ENCODE measurements at regions not wholly inside any gene's neighbourhood (a gene's known extent, or its start where the extent isn't known, plus 50 kb on each side); places are given as distances from the start of the nearest gene placed in this dataset.
"Not testable (repeated sequence)": the region's sequence is repeated elsewhere in the genome, so short reads cannot be mapped to it uniquely, and the experiment has no call there.

DNA sequence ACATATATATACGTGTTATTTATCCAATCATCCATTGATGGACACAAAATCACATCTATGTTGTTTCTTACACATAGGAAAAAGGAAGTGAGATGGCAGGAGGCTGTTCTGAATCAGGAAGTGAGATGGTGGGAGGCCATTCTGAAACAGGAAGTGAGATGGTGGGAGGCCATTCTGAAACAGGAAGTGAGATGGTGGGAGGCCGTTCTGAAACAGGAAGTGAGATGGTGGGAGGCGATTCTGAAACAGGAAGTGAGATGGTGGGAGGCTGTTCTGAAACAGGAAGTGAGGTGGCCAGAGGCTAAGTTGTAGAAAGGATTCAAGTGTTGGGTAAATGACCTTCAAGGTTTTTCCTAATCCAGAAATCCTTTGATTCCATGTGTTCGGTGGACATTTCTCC, 921.5 kb downstream of the TYW1 start:
- no peak for DNase-seq

DNA sequence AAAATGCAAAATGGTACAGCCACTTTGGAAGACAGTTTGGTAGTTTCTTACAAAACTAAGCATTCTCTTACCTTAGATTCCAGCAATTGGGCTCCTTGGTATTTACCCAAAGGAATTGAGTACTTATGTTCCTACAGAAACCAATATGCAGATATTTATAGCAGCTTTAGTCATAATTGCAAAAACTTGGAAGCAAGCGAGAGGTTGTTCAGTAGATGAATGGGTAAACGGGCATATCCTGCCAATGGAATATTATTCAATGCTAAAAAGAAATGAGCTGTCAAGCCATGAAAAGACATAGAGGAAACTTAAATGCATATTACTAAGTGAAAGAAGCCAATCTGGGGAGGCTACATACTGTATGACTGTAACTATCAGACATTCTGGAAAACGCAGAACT, 926.7 kb downstream of the TYW1 start:
- DNase-seq: no peak

DNA sequence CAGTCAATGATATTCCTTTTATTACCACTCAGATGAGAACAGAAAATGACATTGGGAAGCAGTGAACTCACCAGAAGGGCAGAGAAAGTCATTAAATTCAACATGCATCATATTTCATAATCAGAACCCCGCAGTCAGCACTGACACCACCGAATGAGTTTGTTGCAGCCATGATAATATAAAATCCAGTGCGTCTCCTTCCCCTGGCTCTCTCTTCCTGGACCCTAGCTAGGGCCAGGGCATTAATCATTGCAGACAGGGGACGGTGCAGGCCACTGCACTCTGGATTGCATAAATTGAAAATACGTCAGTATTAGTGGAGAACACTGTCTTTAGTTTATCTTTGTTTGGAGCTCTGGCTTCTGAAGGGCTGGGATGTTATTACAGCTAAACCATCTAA, 931.5 kb downstream of the TYW1 start:
- DNase-seq: no peak

DNA sequence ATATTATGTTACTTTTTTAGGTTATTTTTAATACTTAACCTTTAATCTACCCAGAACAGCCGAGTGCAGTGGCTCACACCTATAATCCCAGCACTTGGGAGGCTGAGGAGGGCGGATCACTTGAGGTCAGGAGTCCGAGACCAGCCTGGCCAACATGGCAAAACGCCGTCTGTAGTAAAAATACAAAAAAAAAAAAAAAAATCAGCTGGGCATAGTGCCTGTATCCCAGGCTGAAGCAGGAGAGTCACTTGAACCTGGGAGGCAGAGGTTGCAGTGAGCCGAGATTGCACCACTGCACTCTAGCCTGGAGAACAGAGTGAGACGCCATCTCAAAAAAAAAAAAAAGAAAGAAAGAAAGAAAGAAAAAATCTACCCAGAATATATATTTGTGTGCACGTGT, 939.8 kb downstream of the TYW1 start:
- DNase-seq: not testable (repeated sequence)

DNA sequence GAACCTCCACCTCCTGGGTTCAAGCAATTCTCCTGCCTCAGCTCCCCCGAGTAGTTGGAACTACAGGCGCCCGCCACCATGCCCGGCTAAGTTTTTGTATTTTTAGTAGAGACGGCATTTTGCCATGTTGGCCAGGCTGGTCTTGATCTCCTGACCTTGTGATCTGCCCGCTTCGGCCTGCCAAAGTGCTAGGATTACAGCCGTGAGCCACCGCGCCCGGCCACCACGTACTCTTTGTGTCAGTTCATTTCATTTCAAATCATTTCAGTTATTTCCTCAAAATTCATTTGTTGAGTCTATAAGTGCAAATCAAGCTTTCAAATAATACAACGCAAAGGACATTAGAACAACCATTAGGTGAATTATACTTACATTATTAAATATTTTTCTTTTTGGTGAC, 943.8 kb downstream of the TYW1 start:
- DNase-seq: no peak

DNA sequence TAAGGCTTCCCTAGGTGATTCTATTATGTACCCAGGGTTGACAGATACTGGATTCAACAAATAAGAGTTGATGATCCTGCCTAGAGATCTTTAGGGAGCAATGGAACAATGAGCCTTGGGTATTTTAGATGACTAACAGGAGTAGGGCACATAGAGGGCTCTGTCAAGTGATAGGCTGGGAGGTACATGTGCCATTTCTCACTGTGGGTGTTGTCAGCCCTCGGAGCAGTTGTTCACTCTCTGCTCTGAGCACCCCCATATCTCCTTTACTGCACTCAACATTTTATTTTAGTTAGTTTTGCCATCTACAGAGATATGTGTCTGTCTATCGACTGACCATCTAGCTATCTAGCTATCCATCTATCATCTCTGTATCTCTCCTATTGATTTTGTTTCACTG, 950.6 kb downstream of the TYW1 start:
- no peak for DNase-seq

DNA sequence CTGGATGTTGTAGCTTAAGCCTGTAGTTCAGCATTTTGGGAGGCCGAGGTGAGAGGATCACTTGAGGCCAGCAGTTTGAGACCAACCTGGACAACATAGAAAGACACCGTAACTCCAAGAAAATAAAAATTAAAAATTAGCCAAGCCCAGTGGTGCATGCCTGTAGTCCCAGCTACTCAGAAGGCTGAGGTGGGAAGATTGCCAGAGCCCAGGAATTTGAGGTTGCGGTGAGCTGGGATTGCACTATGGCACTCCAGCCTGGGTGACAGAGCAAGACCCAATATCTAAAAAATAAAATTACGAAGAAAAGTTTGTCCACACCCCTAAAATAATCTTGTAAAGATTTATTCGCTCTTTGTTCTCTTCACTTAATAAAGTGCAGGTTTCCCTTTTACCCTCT, 951.0 kb downstream of the TYW1 start:
- DNase-seq: no peak

DNA sequence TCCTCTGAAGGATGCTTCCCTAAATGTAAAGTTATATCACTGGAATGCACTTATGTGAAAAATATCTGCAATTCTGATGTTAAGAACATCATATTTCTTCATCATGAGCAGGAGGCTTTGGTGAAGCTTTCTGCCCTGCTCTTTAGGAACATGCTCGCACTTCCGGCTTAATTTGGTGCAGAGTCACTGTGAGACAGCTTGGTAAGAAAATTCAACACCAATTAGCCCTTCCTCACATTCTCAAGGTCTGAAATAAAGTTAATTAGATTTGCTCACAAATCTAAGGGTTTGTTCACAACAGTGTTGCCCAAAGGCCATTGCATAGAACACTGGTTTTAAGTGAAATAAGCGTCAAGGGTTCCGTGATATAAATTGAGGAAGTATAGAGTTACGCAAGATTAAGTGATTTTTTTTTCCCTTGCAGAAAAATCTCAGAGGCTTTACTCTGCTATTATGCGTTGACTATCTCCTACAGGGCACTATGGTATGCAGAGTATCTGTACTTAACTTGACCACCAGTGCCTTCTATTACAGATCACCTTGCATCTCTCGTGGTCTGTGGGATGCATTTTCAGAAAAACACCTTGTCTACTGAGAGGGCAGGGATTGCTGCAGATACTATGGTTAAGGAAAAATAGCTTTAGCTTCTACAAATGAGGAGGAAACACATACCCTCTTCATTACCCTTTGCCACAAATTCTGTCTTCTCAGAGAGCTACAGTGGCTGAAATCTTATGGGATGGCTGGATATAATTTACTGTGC, 953.9 kb downstream of the TYW1 start:
- no peak for DNase-seq

DNA sequence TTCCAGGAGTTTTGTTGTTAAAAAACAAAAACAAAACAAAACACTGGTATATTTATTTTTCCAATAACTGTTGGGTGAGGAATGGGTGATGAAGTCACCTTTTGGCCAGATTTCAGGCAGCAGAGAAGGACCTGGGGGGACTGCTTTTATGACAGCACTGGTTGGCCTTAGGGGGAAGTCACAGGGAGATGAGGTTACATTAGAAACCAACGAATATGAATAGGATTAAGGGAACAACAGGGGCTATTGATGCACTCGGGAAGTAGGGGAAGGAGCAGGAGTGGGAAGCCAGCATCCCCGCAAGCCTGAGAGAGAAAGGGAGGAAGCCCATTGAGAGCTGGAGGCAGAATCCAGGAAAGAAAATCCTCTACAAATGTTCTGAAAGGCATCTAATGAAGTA, 958.4 kb downstream of the TYW1 start:
- DNase-seq: no peak

DNA sequence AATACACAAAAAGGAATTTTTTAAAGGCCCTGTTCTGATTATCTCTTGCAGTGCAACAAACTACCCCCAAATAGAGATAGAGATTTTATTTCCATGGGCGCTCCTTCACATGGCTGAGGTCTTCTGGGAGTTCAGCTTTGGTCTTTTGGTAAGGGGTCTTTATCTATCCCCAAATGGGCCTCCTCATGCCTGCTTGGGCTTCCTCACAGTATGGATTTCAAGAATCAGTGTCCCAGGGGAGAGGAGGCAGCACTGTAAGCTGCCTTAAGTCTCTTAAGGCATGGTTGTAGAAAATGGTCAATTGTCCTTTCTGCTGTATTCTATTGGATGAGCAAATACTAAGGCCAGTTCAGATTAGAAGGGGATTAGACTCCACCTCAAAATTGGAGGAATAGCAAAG, 966.2 kb downstream of the TYW1 start:
- no peak for DNase-seq

DNA sequence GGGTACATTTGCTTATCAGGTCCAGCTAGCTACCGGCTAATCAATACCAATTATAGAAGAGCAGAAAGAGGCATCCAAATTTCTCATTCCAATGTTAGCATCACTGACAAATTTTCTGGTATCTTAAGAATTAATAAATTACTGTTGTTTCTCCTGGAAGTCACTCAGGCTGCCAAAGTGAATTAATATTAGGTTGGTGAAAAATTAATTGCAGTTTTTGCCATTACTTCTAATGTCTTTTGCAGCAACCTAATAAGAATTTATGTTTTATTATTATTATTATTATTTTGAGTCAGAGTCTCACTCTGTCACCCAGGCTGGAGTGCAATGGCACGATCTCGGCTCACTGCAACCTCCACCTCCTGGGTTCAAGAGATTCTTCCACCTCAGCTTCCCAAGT, 979.9 kb downstream of the TYW1 start:
- DNase-seq: no peak

DNA sequence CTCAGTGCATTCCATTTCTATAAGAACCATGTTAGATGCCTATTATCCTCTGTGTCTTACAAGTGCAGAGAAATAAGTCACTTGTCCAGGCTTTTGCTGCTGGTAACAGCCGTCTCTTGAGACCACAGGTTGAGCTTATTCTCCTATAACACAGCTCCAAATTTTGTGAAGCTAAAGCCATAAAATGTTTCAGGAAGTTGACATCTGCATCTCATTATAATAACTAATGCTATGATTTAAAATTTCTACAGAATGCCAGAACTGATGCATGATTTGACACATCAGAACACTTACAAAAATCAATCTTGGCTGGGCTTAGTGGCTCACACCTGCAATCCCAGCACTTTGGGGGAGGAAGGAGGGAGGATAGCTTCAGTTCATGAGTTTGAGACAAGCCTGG, 986.9 kb downstream of the TYW1 start:
- no peak for DNase-seq

DNA sequence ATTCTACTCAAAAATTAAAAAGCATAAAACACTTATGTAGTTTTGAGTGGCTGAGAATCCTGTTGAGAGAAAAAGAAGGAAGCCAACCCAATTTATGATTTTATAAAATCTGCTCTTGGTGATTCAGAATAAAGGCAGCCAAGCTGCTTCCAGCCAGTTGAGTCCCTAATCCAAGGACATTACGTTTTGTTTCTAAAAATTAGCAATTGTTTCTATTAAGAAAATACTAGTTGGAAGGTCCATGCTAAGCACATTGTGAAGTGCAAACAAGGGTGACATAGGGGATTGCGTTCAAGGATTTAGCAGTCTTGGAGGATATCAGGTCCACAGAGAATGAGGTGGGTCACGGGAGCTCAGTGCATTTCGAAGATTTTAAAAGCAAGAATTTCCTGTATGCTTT, 987.7 kb downstream of the TYW1 start:
- no peak for DNase-seq

DNA sequence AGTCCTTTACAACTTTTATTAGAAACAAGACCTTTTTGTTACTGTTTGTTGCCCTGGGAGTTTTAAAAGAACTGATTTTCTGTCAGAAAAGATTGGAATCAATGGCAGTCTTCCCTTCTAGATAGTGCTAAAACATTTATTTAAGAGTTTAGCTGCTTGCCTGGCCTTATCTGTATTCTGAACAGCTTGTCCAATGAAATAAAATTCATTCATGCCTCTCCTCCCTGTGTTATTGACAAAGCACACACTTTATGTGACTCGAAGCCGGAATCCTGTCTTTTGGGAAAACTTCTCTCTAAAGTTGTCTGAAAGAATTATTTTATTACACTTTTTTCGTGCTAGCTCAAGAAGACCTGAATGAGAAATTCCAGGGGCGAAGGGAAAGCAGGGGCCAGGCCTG, 992.5 kb downstream of the TYW1 start:
- no peak for DNase-seq

DNA sequence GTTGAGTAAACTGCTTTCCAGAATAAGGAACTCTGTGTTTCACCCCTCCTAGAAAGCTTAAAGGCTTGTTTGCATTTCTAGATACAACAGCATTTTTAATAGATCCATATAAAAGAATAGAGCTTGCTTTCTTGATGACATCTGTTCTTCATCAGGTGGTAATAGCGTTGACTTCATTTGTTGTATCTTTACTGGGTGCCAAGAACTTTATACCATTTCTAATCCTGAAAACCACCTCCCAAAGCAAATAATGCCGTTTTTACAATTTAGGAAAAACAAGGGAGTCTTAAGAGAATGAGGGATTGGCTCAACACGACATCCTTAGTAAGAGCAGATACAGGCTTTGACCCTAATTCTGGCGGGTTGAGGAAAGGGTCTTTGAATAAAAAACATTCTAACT, 993.4 kb downstream of the TYW1 start:
- DNase-seq: no peak

DNA sequence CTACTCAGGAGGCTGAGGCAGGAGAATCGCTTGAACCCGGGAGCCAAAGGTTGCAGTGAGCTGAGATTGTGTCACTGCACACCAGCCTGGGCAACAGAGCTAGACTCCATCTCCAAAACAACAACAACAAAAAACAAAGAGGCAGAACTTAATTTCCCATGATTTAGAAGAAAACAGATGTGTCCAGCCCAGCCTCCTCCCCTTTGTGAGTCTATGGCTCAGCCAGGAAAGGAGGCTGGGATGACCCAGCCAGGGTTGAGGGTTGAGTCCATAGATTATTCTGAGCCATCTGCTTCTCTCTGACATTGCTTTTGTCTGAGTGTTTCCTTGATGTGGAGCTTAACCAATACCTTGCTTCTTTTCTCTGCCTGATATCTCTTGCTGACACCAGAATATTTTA, 994.1 kb downstream of the TYW1 start:
- DNase-seq: no peak

DNA sequence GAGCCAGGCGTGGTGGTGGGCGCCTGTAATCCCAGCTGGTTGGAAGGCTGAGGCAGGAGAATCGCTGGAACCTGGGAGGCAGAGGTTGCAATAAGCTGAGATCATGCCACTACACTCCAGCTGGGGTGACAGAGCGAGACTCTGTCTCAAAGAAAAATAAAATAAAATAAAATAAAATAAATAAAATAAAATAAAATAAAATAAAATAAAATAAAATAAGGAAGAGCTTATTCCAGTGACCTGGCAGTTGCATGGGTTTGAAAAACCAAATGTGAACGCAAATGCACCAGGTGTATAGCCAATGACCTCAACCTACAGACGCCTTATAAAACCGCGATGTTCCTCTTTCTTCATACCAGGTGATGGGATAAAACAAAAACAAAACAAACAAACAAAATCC, 995.7 kb downstream of the TYW1 start:
- DNase-seq: no peak

DNA sequence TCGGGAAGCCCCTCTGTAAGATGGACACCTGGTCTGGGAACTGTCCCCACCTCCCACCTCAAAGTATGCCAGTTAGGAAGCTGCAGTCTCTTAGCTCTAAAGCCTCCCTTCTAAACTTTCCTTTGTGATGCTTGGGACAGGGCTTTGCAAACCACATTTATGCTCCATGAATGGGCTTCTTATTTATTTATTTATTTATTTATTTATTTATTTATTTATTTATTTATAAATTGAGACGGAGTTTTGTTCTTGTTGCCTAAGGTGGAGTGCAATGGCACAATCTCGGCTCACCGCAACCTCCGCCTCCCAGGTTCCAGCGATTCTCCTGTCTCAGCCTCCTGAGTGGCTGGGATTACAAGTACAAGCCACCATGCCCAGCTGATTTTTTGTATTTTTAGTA, 1009.4 kb downstream of the TYW1 start:
- no peak for DNase-seq

DNA sequence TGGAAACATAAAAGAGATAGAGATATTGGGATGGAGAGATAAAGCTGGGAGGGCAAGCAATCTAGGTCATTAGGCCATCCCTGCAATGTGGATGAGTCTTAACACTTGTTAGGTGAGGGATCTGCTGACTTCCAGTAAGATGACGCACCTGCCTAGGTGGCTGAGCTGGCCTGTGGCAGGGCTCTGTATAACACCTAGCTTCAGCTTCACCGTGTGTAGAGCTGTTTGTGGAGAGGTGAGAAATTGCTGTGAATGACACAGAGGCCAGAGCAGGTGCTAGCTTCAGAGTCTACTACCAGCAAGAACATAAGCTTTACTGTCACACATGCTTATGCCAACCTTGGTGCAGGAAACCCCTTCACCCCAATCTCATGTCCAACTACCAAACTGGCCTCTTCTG, 1010.0 kb downstream of the TYW1 start:
- DNase-seq: no peak

DNA sequence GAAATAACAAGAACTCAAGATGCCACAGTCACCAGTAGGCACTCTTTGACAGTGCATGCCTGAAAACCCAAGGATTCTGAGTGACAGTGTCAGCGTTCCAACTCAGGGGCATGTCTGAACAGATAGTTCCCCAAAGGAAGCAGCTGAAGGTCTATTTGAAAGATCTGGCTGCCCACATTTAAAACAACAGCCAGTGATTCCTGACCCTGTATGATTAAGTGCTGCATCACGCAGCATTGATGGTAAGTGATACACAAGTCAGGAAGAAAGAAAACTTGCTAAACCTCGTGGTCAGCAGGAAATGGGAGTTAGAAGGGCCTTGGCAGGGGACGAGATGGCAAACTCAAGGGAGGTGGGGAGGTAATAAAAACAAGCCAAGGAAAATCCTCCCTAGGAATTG, 1013.1 kb downstream of the TYW1 start:
- no peak for DNase-seq

DNA sequence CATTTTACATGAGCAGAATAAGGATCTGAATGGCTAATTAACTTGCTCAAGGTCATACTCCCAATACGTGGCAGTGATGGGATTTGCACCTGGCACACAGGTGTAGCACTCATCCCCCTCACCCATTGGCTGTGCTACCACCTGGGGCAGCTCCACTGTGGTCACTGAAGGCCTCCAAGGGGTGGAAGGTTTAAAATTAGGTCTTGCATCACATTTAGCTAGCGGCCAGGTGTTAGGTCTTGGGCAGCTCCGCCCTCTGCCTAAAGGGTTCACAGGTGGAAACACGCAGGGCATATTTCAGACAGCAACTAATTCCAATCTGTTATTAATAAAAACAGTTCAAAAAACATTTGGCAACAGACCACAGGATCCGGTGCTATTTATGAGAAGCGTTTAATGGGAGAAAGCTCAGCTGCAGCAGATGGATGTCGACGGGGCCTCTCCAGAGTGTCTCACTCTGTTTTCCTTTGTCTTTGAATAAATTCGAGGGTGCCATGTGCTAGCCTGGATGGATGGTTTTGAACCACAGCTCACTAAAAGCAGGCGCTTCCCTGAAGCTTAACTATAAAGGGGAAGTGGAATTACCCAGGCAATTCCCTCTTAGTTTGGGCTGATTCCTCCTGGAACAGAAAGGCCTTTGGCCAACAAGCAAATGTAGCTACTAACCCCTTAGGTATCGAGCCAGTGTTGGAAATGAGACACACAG, 1017.6 kb downstream of the TYW1 start:
- DNase-seq: no peak

DNA sequence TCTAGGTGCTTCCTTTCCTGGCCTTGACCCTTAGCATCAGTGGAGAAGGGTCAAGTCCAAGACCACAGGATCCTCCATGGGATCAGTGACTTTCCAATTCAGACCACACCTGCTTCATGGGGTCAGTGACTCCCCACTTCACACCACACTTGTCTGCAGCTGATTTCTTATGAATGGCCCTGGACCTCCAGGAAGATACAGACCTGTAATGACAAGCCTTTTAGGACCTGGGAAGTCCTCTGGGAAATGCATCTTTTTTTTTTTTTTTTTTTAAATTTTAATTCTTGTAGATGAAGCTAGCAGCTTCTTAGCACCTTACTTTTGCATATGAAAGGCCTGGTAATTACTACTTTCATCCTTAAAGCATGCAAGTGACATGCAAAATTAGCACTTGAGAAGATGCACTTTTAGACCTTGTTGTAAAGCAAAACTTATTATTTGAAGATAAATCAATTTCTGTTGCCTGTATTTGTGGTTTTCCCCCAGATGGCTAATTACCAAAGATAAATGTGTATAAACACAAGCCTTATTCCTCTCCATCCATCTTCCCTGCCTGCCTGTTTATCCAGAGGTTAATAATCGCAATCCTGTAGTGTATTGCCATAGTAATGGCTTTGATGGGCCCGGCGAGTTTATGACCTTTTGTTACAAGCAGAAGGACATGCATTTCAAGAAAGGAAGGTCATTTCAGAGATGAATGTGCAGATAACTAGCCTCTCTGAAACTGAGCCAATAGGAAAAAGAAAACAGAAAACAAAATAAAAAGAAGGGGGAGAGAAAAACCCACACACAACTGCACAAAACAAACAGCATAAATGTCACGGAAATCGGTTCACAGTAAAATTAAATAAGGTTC, 1018.7 kb downstream of the TYW1 start:
- DNase-seq: no peak

DNA sequence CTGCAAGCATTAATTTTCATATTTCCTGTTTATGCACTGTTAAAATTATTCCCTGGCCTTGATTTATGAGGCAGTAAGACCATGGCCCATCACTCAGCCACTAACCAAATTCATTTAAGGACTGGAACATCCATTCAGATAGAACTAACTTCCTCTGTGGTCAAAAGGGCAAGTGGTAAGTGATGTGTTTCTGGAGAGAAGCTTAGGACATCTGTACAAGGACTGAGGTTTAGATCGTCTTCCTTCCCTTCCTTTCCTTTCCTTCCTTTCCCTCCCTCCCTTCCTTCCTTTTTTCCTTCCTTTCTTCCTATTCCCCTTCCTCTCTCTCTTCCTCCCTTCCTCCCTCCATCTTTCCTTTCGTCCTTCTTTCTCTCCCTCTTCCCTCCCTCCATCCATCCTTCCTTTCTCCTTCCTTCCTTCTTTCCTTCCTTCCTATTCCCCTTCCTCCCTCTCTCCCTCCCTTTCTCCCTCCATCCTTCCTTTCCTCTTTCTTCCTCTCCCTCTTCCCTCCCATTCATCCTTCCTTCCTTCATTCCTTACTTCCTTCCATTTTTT, 1019.4 kb downstream of the TYW1 start:
- DNase-seq: no peak

DNA sequence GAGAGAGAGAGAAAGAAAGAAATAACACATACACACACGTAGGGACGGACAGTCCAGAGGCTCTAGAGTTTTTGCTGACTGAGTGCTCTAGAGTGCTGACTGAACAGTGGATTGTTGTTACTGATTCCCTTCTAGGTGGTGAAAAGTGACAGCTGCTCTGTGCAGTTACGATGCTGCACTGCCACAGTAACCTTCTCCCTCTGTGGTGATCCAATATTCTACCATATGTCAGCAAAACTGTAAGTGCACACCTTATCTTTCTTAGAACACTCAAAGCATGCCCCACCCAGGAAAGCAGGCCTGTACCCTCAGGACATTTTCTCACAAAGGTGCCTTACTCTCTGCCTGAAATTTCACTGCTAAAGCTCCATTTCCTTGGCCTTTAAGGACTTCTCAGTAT, 1023.5 kb downstream of the TYW1 start:
- DNase-seq: no peak

Measured in CD4-positive, alpha-beta T cell treated with Interleukin-17A for 1 hour (primary cell).